Spleen (tissue), 7 donors: ENCODE measurements at regions not wholly inside any gene's neighbourhood (a gene's known extent, or its start where the extent isn't known, plus 50 kb on each side); places are given as distances from the start of the nearest gene placed in this dataset.
"Not testable (repeated sequence)": the region's sequence is repeated elsewhere in the genome, so short reads cannot be mapped to it uniquely, and the experiment has no call there.

ENCODE experiments used
- CTCF ChIP-seq, 11 experiments: fragments of 200-600 bp in 7 of 11; fragments of 450-650 bp in 4 of 11; sonication (generic) in 4 of 11; IDR thresholded peaks in 8 of 11; conservative IDR thresholded peaks in 3 of 11; 1 replicate in 7 of 11; 2 replicates in 4 of 11; pipeline versions ENCODE4 v1.4.0 to v1.8.0; 2016 to 2021; ENCODE audit warnings: antibody characterized with exemption in 11 of 11, inconsistent platforms in 4 of 11, mild to moderate bottlenecking in 1 of 11
- POLR2A ChIP-seq, 3 donors: fragments of 450-650 bp; IDR thresholded peaks; one replicate each; pipeline ENCODE4 v1.5.1; 2017; ENCODE audit warnings: antibody characterized with exemption in 3 of 3, mild to moderate bottlenecking in 1 of 3
- donor health status: DM: no; HTN: no; CAD: no; lungs with moderate emphysema.
- donor health status: DM: no; HTN: no; CAD: no.
- donor health status: DM: no; HTN: no; CAD: no.

GRCh38 chr10:37441224-37441623 lies 315.8 kb downstream of the ANKRD30A start:
- not testable (repeated sequence) for TF ChIP-seq CTCF (IDR thresholded peaks at IDR 0.05 in 8 of 11, conservative IDR thresholded peaks at IDR 0.05 in 3 of 11); POLR2A (IDR thresholded peaks at IDR 0.05)
